KMS-11 (cell line): ENCODE measurements at regions not wholly inside any gene's neighbourhood (a gene's known extent, or its start where the extent isn't known, plus 50 kb on each side); places are given as distances from the start of the nearest gene placed in this dataset.

Source experiments
- H2AFZ ChIP-seq: fragments of 200-600 bp; sonication (generic); 2 replicates; pipeline ENCODE4 v1.6.1; 2016; ENCODE audit warnings: antibody characterized with exemption, mixed run types, low read depth
- H3K27ac ChIP-seq: fragments of 200-600 bp; sonication (generic); 2 replicates; pipeline ENCODE4 v1.6.1; 2016; ENCODE audit warnings: mild to moderate bottlenecking, mixed run types
- H3K27me3 ChIP-seq: fragments of 200-600 bp; sonication (generic); 2 replicates; pipeline ENCODE4 v1.6.1; 2017; ENCODE audit warnings: mild to moderate bottlenecking, low read depth, mixed run types, moderate library complexity; ENCODE audit not compliant: insufficient read depth
- H3K36me3 ChIP-seq: fragments of 200-600 bp; sonication (generic); 2 replicates; pipeline ENCODE4 v1.6.1; 2017; ENCODE audit warnings: mild to moderate bottlenecking, mixed run types; ENCODE audit not compliant: insufficient read depth
- H3K4me1 ChIP-seq: fragments of 200-600 bp; sonication (generic); 2 replicates; pipeline ENCODE4 v1.6.1; 2016; ENCODE audit warnings: mild to moderate bottlenecking, low read depth, mixed run types; ENCODE audit not compliant: poor library complexity, severe bottlenecking
- H3K4me2 ChIP-seq: fragments of 200-600 bp; sonication (generic); 2 replicates; pipeline ENCODE4 v1.7.0; 2016; ENCODE audit warnings: mild to moderate bottlenecking, mixed run types
- H3K4me3 ChIP-seq: fragments of 200-600 bp; sonication (generic); IDR thresholded peaks from 2 replicates; pipeline ENCODE4 v1.6.1; 2017; ENCODE audit warnings: low read depth, low read length, mixed read lengths; ENCODE audit not compliant: insufficient read depth
- H3K79me2 ChIP-seq: fragments of 200-600 bp; sonication (generic); 2 replicates; pipeline ENCODE4 v1.6.1; 2016; ENCODE audit warnings: low read depth, mixed run types; ENCODE audit not compliant: insufficient read depth
- H3K9ac ChIP-seq: fragments of 200-600 bp; sonication (generic); 2 replicates; pipeline ENCODE4 v1.6.1; 2016; ENCODE audit warnings: mild to moderate bottlenecking, mixed run types
- H4K20me1 ChIP-seq: fragments of 200-600 bp; sonication (generic); 2 replicates; pipeline ENCODE4 v1.6.1; 2016; ENCODE audit warnings: mild to moderate bottlenecking, mixed run types; ENCODE audit not compliant: insufficient read depth
- TF ChIP-seq, protein P1 (sequence below): fragments of 200-600 bp; sonication (generic); conservative IDR thresholded peaks from 2 replicates; pipeline ENCODE4 v1.6.1; 2017; ENCODE audit warnings: low read depth, mild to moderate bottlenecking, antibody characterized with exemption, low read length, moderate library complexity, mixed read lengths

DNA sequence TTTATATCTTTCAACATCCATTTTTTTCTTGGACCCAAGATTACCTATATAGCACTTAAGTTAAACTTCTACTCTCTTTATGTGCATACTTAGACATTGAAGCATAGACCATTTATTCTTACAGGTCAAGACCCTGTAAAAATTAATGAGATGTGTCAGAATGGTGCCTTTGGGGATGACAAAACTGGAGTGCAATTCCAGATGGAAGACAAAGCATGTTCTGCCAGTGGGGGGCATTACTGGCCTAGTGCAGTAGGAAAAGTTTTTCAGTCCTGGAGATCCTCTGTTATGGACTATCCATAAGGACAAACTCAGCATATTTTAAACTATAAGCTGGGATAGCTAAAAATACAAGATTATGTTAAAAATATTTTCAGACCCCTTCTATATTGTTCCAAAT is 57.8 kb upstream of the MMADHC start:
- Histone ChIP-seq H3K36me3 (no peaks in the 10 kb centered on the region), H2AFZ (no peak overlapping the region), H3K4me1 (no peaks in the 10 kb centered on the region), H3K79me2 (no peaks in the 10 kb centered on the region), H3K27me3 (no peaks in the 10 kb centered on the region), H3K4me2 (no peak overlapping the region), H3K27ac (no peak overlapping the region), H4K20me1 (no peaks in the 10 kb centered on the region), H3K4me3 (no peak overlapping the region), H3K9ac (no peak overlapping the region)
- TF ChIP-seq, protein P1, sequence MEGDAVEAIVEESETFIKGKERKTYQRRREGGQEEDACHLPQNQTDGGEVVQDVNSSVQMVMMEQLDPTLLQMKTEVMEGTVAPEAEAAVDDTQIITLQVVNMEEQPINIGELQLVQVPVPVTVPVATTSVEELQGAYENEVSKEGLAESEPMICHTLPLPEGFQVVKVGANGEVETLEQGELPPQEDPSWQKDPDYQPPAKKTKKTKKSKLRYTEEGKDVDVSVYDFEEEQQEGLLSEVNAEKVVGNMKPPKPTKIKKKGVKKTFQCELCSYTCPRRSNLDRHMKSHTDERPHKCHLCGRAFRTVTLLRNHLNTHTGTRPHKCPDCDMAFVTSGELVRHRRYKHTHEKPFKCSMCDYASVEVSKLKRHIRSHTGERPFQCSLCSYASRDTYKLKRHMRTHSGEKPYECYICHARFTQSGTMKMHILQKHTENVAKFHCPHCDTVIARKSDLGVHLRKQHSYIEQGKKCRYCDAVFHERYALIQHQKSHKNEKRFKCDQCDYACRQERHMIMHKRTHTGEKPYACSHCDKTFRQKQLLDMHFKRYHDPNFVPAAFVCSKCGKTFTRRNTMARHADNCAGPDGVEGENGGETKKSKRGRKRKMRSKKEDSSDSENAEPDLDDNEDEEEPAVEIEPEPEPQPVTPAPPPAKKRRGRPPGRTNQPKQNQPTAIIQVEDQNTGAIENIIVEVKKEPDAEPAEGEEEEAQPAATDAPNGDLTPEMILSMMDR, result no peak
